ENCODE measurements at regions not wholly inside any gene's neighbourhood (a gene's known extent, or its start where the extent isn't known, plus 50 kb on each side); places are given as distances from the start of the nearest gene placed in this dataset.

DNA sequence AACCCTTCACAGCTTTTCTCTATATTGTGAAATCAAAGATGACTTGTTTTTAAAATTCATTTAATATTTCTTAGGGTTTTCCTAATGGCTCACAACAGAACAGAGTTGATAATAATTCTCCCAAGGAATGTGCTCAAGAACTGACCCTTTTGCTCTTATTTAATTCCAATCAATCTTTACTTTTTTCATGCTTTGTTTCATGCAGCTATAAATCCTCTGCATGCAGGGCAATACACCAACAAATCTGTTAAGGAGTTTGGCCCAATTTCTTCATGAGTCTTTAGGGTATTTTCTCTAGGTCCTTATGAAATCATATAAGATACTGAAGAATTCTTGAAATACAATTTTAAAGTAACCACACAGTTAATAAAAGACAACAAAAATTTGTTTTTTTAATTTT, 264.2 kb downstream of the SLC6A15 start:
- Histone ChIP-seq H3K9ac (ENCODE audit: low read depth, low read length) (no peak overlapping the region), H3K27me3 (ENCODE audit: insufficient read depth, low read length, poor library complexity) (no peaks in the 10 kb centered on the region), H3K27ac (ENCODE audit: low read length) (no peak overlapping the region), H3K9me3 (ENCODE audit: insufficient read depth, low read length, severe bottlenecking) (no peaks in the 10 kb centered on the region), H3K36me3 (ENCODE audit: insufficient read depth, low read length) (no peaks in the 10 kb centered on the region), H3K4me2 (ENCODE audit: insufficient read depth, low read length) (no peak overlapping the region), H2AFZ (ENCODE audit: low read depth, low read length) (no peak overlapping the region), H3K79me2 (ENCODE audit: insufficient read depth, low read length) (no peaks in the 10 kb centered on the region), H4K20me1 (ENCODE audit: insufficient read depth, low read length) (no peaks in the 10 kb centered on the region), H3K4me3 (ENCODE audit: low read depth in 1 of 2, low read length in 2 of 2) (no peak overlapping the region), H3K4me1 (ENCODE audit: insufficient read depth, low read length) (no peaks in the 10 kb centered on the region)
- TF ChIP-seq EZH2 (IDR thresholded peaks at IDR 0.05; ENCODE audit: borderline replicate concordance, low read depth, low read length, severe bottlenecking): no peak
- TF ChIP-seq, protein P1, sequence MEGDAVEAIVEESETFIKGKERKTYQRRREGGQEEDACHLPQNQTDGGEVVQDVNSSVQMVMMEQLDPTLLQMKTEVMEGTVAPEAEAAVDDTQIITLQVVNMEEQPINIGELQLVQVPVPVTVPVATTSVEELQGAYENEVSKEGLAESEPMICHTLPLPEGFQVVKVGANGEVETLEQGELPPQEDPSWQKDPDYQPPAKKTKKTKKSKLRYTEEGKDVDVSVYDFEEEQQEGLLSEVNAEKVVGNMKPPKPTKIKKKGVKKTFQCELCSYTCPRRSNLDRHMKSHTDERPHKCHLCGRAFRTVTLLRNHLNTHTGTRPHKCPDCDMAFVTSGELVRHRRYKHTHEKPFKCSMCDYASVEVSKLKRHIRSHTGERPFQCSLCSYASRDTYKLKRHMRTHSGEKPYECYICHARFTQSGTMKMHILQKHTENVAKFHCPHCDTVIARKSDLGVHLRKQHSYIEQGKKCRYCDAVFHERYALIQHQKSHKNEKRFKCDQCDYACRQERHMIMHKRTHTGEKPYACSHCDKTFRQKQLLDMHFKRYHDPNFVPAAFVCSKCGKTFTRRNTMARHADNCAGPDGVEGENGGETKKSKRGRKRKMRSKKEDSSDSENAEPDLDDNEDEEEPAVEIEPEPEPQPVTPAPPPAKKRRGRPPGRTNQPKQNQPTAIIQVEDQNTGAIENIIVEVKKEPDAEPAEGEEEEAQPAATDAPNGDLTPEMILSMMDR (IDR thresholded peaks at IDR 0.05; ENCODE audit: borderline replicate concordance, extremely low read depth, low read length, poor library complexity, severe bottlenecking): no peak
- ATAC-seq (ENCODE audit: insufficient read depth, low read depth) (no peak), DNase-seq (no peak)

DNA sequence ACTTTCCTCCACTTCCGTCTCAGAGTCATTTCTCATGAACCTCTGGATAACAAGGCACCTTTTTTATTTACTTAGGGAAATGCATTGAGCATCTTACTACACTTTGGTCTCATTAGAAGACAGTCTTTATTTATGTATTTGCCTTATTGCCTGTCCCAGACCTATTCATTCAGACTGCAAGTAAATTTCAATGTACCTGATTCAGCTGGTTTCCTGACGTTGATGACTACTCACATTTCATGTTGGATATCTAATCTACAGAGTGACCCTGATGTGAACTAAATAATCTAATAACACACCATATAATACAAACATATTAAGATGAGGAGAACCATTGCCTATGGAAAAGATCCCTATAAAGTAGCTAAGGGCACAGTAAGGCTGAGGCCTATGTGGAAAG, 267.7 kb downstream of the SLC6A15 start:
- Histone ChIP-seq H3K4me3 (ENCODE audit: low read depth in 1 of 2, low read length in 2 of 2) (no peak overlapping the region), H3K36me3 (ENCODE audit: insufficient read depth, low read length) (no peaks in the 10 kb centered on the region), H3K4me2 (ENCODE audit: insufficient read depth, low read length) (no peak overlapping the region), H2AFZ (ENCODE audit: low read depth, low read length) (no peak overlapping the region), H3K27me3 (ENCODE audit: insufficient read depth, low read length, poor library complexity) (no peaks in the 10 kb centered on the region), H3K9me3 (ENCODE audit: insufficient read depth, low read length, severe bottlenecking) (no peaks in the 10 kb centered on the region), H3K9ac (ENCODE audit: low read depth, low read length) (no peak overlapping the region), H3K4me1 (ENCODE audit: insufficient read depth, low read length) (no peaks in the 10 kb centered on the region), H3K79me2 (ENCODE audit: insufficient read depth, low read length) (no peaks in the 10 kb centered on the region), H4K20me1 (ENCODE audit: insufficient read depth, low read length) (no peaks in the 10 kb centered on the region), H3K27ac (ENCODE audit: low read length) (no peak overlapping the region)
- DNase-seq: no peak
- no peak for ATAC-seq (ENCODE audit: insufficient read depth, low read depth)
- no peak for TF ChIP-seq EZH2 (IDR thresholded peaks at IDR 0.05; ENCODE audit: borderline replicate concordance, low read depth, low read length, severe bottlenecking)
- TF ChIP-seq, protein P1 (IDR thresholded peaks at IDR 0.05; ENCODE audit: borderline replicate concordance, extremely low read depth, low read length, poor library complexity, severe bottlenecking): no peak

DNA sequence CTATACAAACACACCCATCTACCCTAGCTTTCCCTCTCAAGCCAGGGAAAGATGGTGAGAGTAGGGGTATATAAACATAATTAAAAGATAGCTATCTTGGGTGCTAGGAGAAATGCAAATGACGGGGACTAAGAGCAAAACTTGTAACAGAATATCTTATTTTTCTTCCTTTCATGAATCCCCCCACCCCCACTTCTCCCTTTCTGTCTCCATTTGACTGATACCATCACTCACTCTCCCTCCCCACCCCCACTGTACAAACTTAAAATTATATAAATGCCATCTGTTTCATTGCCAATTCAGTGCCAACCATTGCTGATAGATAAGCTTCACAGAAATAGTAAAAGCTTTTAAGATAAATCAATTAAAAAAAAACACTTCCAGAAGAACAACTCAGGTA, 268.6 kb downstream of the SLC6A15 start:
- no peak overlapping the region for H3K9ac ChIP-seq (ENCODE audit: low read depth, low read length)

More for the DNA sequence above, 268.6 kb downstream of the SLC6A15 start:
- H3K27me3 ChIP-seq (ENCODE audit: insufficient read depth, low read length, poor library complexity): no peaks in the 10 kb centered on the region
- H3K79me2 ChIP-seq (ENCODE audit: insufficient read depth, low read length): no peaks in the 10 kb centered on the region
- no peaks in the 10 kb centered on the region for H4K20me1 ChIP-seq (ENCODE audit: insufficient read depth, low read length)
- no peak overlapping the region for H3K4me2 ChIP-seq (ENCODE audit: insufficient read depth, low read length)
- ATAC-seq (ENCODE audit: insufficient read depth, low read depth): no peak
- H3K27ac ChIP-seq (ENCODE audit: low read length): no peak overlapping the region
- no peak for DNase-seq
- no peak overlapping the region for H2AFZ ChIP-seq (ENCODE audit: low read depth, low read length)
- H3K4me3 ChIP-seq (ENCODE audit: low read depth in 1 of 2, low read length in 2 of 2): no peak overlapping the region
- H3K36me3 ChIP-seq (ENCODE audit: insufficient read depth, low read length): no peaks in the 10 kb centered on the region
- H3K4me1 ChIP-seq (ENCODE audit: insufficient read depth, low read length): no peaks in the 10 kb centered on the region
- TF ChIP-seq, protein P1 (IDR thresholded peaks at IDR 0.05; ENCODE audit: borderline replicate concordance, extremely low read depth, low read length, poor library complexity, severe bottlenecking): no peak
- TF ChIP-seq EZH2 (IDR thresholded peaks at IDR 0.05; ENCODE audit: borderline replicate concordance, low read depth, low read length, severe bottlenecking): no peak
- no peaks in the 10 kb centered on the region for H3K9me3 ChIP-seq (ENCODE audit: insufficient read depth, low read length, severe bottlenecking)

All from DND-41 (cell line).